ENCODE measurements at regions not wholly inside any gene's neighbourhood (a gene's known extent, or its start where the extent isn't known, plus 50 kb on each side); places are given as distances from the start of the nearest gene placed in this dataset.

GRCh38 chr1:184866991-184867788, 107.1 kb downstream of the NIBAN1 start (continued):
- TF ChIP-seq USF1 (IDR thresholded peaks at IDR 0.05; ENCODE audit: borderline replicate concordance, extremely low read length, insufficient read depth, low read depth, low read length): no peak
- TF ChIP-seq MXI1 (IDR thresholded peaks at IDR 0.05; ENCODE audit: low read depth, low read length): no peak
- no peak; the same call in 1 of the 2 replicates for TF ChIP-seq TAF1 (IDR thresholded peaks at IDR 0.05; ENCODE audit: borderline replicate concordance, low read depth, low read length)
- no peak for TF ChIP-seq SREBF1 (IDR thresholded peaks at IDR 0.05; ENCODE audit: low read length)
- TF ChIP-seq NFIC (IDR thresholded peaks at IDR 0.05; ENCODE audit: low read depth, low read length): peak; percentile 98
- peak; percentile 96 for TF ChIP-seq MTA3 (IDR thresholded peaks at IDR 0.05; ENCODE audit: borderline replicate concordance, low read length)
- TF ChIP-seq SKIL (IDR thresholded peaks at IDR 0.05; ENCODE audit: low read depth, poor library complexity, severe bottlenecking): peak; percentile 89
- TF ChIP-seq EGR1 (IDR thresholded peaks at IDR 0.05; ENCODE audit: borderline replicate concordance in 1 of 2, low read depth in 2 of 2, low read length in 2 of 2): 0 out of 3 replicates have a peak, but pooled peaks of 1 of the 2 experiments have one; percentile 46
- TF ChIP-seq MEF2B (IDR thresholded peaks at IDR 0.05; ENCODE audit: partially characterized antibody, poor library complexity, severe bottlenecking): peak; percentile 69
- peak; percentile 68 for TF ChIP-seq IKZF1 (conservative IDR thresholded peaks at IDR 0.05)
- no peak for TF ChIP-seq CHD1 (IDR thresholded peaks at IDR 0.05; ENCODE audit: low read depth, low read length)
- peak; percentile 69 for TF ChIP-seq KLF5 (IDR thresholded peaks at IDR 0.05; ENCODE audit: partially characterized antibody)
- TF ChIP-seq FOS (IDR thresholded peaks at IDR 0.05; ENCODE audit: borderline replicate concordance, extremely low read depth, insufficient read length): no peak
- TF ChIP-seq ZSCAN29 (IDR thresholded peaks at IDR 0.05): no peak
- no peak for TF ChIP-seq ZNF622 (IDR thresholded peaks at IDR 0.05)
- TF ChIP-seq YBX1 (IDR thresholded peaks at IDR 0.05): no peak
- TF ChIP-seq RUNX3 (IDR thresholded peaks at IDR 0.05; ENCODE audit: low read length): peak; percentile 98
- TF ChIP-seq ESRRA (IDR thresholded peaks at IDR 0.05; ENCODE audit: low read length): no peak
- TF ChIP-seq PML (IDR thresholded peaks at IDR 0.05; ENCODE audit: low read length): peak; percentile 92
- no peak for TF ChIP-seq KDM1A (IDR thresholded peaks at IDR 0.05; ENCODE audit: borderline replicate concordance)
- TF ChIP-seq ZBED1 (IDR thresholded peaks at IDR 0.05; ENCODE audit: borderline replicate concordance): peak; percentile 82; the same call in 1 of the 2 replicates
- TF ChIP-seq EZH2 (IDR thresholded peaks at IDR 0.05; ENCODE audit: borderline replicate concordance, control insufficient read depth, low read depth, low read length): no peak
- TF ChIP-seq NFYA (IDR thresholded peaks at IDR 0.05; ENCODE audit: borderline replicate concordance, low read depth, low read length): no peak
- no peak for TF ChIP-seq SIX5 (IDR thresholded peaks at IDR 0.05; ENCODE audit: low read depth, low read length, severe bottlenecking)
- TF ChIP-seq HSF1 (IDR thresholded peaks at IDR 0.05; ENCODE audit: low read depth, low read length): no peak
- TF ChIP-seq JUNB (IDR thresholded peaks at IDR 0.05): peak; percentile 90
- peak; percentile 81 for TF ChIP-seq MEF2A (IDR thresholded peaks at IDR 0.05; ENCODE audit: insufficient read depth, low read depth, low read length)

Data from GM12878 (cell line).